H9 (cell line): ENCODE measurements at regions not wholly inside any gene's neighbourhood (a gene's known extent, or its start where the extent isn't known, plus 50 kb on each side); places are given as distances from the start of the nearest gene placed in this dataset.

ENCODE experiments used
- DNase-seq: peaks from one replicate; pipeline ENCODE4 v3.0.0-alpha.2; 2017
- H2AFZ ChIP-seq: one replicate; pipeline ENCODE4 v1.6.1; 2013; ENCODE audit warnings: mild to moderate bottlenecking, low read length, control low read depth, moderate library complexity
- H2AK5ac ChIP-seq: 2 replicates; pipeline ENCODE4 v1.6.1; 2013; ENCODE audit warnings: low read length, control low read depth, mixed read lengths; ENCODE audit not compliant: insufficient read length
- H2BK120ac ChIP-seq: one replicate; pipeline ENCODE4 v1.6.1; 2013; ENCODE audit warnings: low read depth, mild to moderate bottlenecking, low read length, control low read depth, inconsistent platforms; ENCODE audit not compliant: poor library complexity, severe bottlenecking
- H2BK12ac ChIP-seq: 2 replicates; pipeline ENCODE4 v1.6.1; 2013; ENCODE audit warnings: low read length, control low read depth, mixed read lengths, low read depth; ENCODE audit not compliant: insufficient read length
- H2BK15ac ChIP-seq: 2 replicates; pipeline ENCODE4 v1.6.1; 2013; ENCODE audit warnings: low read depth, low read length, control low read depth
- H2BK20ac ChIP-seq: one replicate; pipeline ENCODE4 v1.6.1; 2013; ENCODE audit warnings: low read depth, mild to moderate bottlenecking, low read length, control low read depth, inconsistent platforms; ENCODE audit not compliant: poor library complexity, severe bottlenecking
- H2BK5ac ChIP-seq: 2 replicates; pipeline ENCODE4 v1.6.1; 2013; ENCODE audit warnings: low read length, control low read depth, mixed read lengths; ENCODE audit not compliant: insufficient read length
- H3K14ac ChIP-seq: 2 replicates; pipeline ENCODE4 v1.6.1; 2013; ENCODE audit warnings: low read length, control low read depth; ENCODE audit not compliant: insufficient read depth
- H3K18ac ChIP-seq: 2 replicates; pipeline ENCODE4 v1.6.1; 2013; ENCODE audit warnings: low read depth, mild to moderate bottlenecking, mixed read lengths, low read length, control low read depth; ENCODE audit not compliant: insufficient read length
- H3K23ac ChIP-seq: 2 replicates; pipeline ENCODE4 v1.6.1; 2013; ENCODE audit warnings: low read length, control low read depth, mixed read lengths, low read depth; ENCODE audit not compliant: insufficient read length
- H3K23me2 ChIP-seq: 2 replicates; pipeline ENCODE4 v1.6.1; 2013; ENCODE audit warnings: low read depth, mild to moderate bottlenecking, mixed read lengths, low read length, control low read depth; ENCODE audit not compliant: insufficient read length, poor library complexity, severe bottlenecking
- H3K27ac ChIP-seq: 2 replicates; pipeline ENCODE4 v1.5.1; 2013; ENCODE audit warnings: low read length, control low read depth, mixed read lengths, low read depth; ENCODE audit not compliant: insufficient read length
- H3K27me3 ChIP-seq: 2 replicates; pipeline ENCODE4 v1.6.1; 2013; ENCODE audit warnings: low read length, control low read depth, inconsistent platforms; ENCODE audit not compliant: insufficient read depth
- H3K4ac ChIP-seq: 2 replicates; pipeline ENCODE4 v1.6.1; 2013; ENCODE audit warnings: low read depth, mild to moderate bottlenecking, control low read depth, inconsistent platforms, low read length, moderate library complexity
- H3K4me1 ChIP-seq: 2 replicates; pipeline ENCODE4 v1.6.1; 2013; ENCODE audit warnings: low read length, control low read depth, inconsistent platforms; ENCODE audit not compliant: insufficient read depth
- H3K4me2 ChIP-seq: 2 replicates; pipeline ENCODE4 v1.6.1; 2013; ENCODE audit warnings: low read length, control low read depth, mixed read lengths; ENCODE audit not compliant: insufficient read length, insufficient read depth
- H3K56ac ChIP-seq: 2 replicates; pipeline ENCODE4 v1.6.1; 2013; ENCODE audit warnings: low read depth, mild to moderate bottlenecking, mixed read lengths, low read length, control low read depth; ENCODE audit not compliant: insufficient read length
- H3K79me1 ChIP-seq: 2 replicates; pipeline ENCODE4 v1.6.1; 2013; ENCODE audit warnings: low read depth, mild to moderate bottlenecking, moderate library complexity, low read length, control low read depth, inconsistent platforms; ENCODE audit not compliant: insufficient read depth, poor library complexity, severe bottlenecking
- H3K79me2 ChIP-seq: 2 replicates; pipeline ENCODE4 v1.6.1; 2013; ENCODE audit warnings: low read length, control low read depth, inconsistent platforms; ENCODE audit not compliant: insufficient read depth
- H3K9ac ChIP-seq: 2 replicates; pipeline ENCODE4 v1.6.1; 2013; ENCODE audit warnings: low read length, control low read depth, mixed read lengths; ENCODE audit not compliant: insufficient read length; ENCODE audit errors: extremely low read depth
- H3K9me3 ChIP-seq: one replicate; pipeline ENCODE4 v1.6.1; 2013; ENCODE audit warnings: low read depth, low read length, inconsistent platforms; ENCODE audit not compliant: control insufficient read depth
- H3T11ph ChIP-seq: one replicate; pipeline ENCODE4 v1.6.1; 2013; ENCODE audit warnings: mild to moderate bottlenecking, low read length, control low read depth, inconsistent platforms
- H4K20me1 ChIP-seq: one replicate; pipeline ENCODE4 v1.6.1; 2013; ENCODE audit not compliant: control insufficient read depth, insufficient read length, insufficient read depth
- H4K5ac ChIP-seq: 2 replicates; pipeline ENCODE4 v1.6.1; 2013; ENCODE audit warnings: low read depth, mild to moderate bottlenecking, mixed read lengths, low read length, control low read depth; ENCODE audit not compliant: insufficient read length
- H4K8ac ChIP-seq: replicated peaks from 2 replicates; pipeline ENCODE4 v1.6.1; 2013; ENCODE audit warnings: low read length, control low read depth, mixed read lengths, low read depth; ENCODE audit not compliant: insufficient read length
- H4K91ac ChIP-seq: 2 replicates; pipeline ENCODE4 v1.6.1; 2013; ENCODE audit warnings: low read depth, mild to moderate bottlenecking, moderate library complexity, mixed read lengths, low read length, control low read depth; ENCODE audit not compliant: insufficient read length
- H3K27ac Mint-ChIP-seq, 3 experiments: 2 replicates in 2 of 3; 3 replicates in 1 of 3; pipeline ENCODE4 v1.8.0; 2020 to 2021; ENCODE audit warnings: mixed read lengths in 3 of 3, mild to moderate bottlenecking in 1 of 3, moderate library complexity in 1 of 3
- H3K27me3 Mint-ChIP-seq: 2 replicates; pipeline ENCODE4 v1.8.0; 2021; ENCODE audit warnings: low read depth, mild to moderate bottlenecking, moderate library complexity, mixed read lengths
- H3K36me3 Mint-ChIP-seq, 3 experiments: 2 replicates in 2 of 3; 3 replicates in 1 of 3; pipeline ENCODE4 v1.8.0; 2020 to 2021; ENCODE audit warnings: low read depth in 3 of 3, mixed read lengths in 3 of 3; ENCODE audit not compliant: insufficient read depth in 1 of 3
- H3K4me1 Mint-ChIP-seq, 2 experiments: 2 replicates each; pipeline ENCODE4 v1.8.0; 2020; ENCODE audit warnings: mixed read lengths in 2 of 2
- H3K4me3 Mint-ChIP-seq, 2 experiments: 2 replicates in 1 of 2; 3 replicates in 1 of 2; pipeline ENCODE4 v1.8.0; 2020 to 2021; ENCODE audit warnings: mild to moderate bottlenecking in 2 of 2, mixed read lengths in 2 of 2, moderate library complexity in 1 of 2
- H3K9me3 Mint-ChIP-seq, 2 experiments: 2 replicates in 1 of 2; 3 replicates in 1 of 2; pipeline ENCODE4 v1.8.0; 2020; ENCODE audit warnings: mild to moderate bottlenecking in 2 of 2, mixed read lengths in 2 of 2, moderate library complexity in 1 of 2
- CTCF ChIP-seq: fragments of 200-600 bp; sonication (generic); conservative IDR thresholded peaks from 3 replicates; pipeline ENCODE4 v1.8.0; 2021; ENCODE audit warnings: antibody characterized with exemption, mild to moderate bottlenecking
- WGBS: extraction: QIAGEN DNeasy Blood & Tissue Kit; methylation state at CpG from one replicate; pipeline ENCODE4 v1.1.7; 2013; ENCODE audit warnings: missing lambda C conversion rate, low lambda C conversion rate, mixed read lengths; ENCODE audit not compliant: insufficient read length; ENCODE audit errors: extremely low coverage; 5-methylcytosine and 5-hydroxymethylcytosine counted together

- H2BK120ac ChIP-seq: no peak overlapping the region
- Mint-ChIP-seq H3K9me3 (no peaks in the 10 kb centered on the region; a peak in 1 of 5 replicates), H3K4me3 (no peak overlapping the region), H3K4me1 (peaks cover 3 to 7% of the 10 kb centered on the region in 2 experiments; a peak in 3 of 4 replicates), H3K27ac (no peak overlapping the region), H3K27me3 (peaks cover 2% of the 10 kb centered on the region; the same call in 1 of the 2 replicates), H3K36me3 (no peaks in the 10 kb centered on the region)
- no peak overlapping the region for H2AK5ac ChIP-seq
- DNase-seq: no peak
- no peaks in the 10 kb centered on the region for H4K20me1 ChIP-seq
- no peak overlapping the region for H2BK15ac ChIP-seq
- H3K4me2 ChIP-seq: no peak overlapping the region
- no peak overlapping the region for H3K9ac ChIP-seq
- H3K27ac ChIP-seq: no peak overlapping the region
- H3K18ac ChIP-seq: no peak overlapping the region
- H3K27me3 ChIP-seq: no peaks in the 10 kb centered on the region
- H2BK5ac ChIP-seq: no peak overlapping the region
- no peak overlapping the region for H2BK20ac ChIP-seq
- H2AFZ ChIP-seq: no peak overlapping the region
- H3K23me2 ChIP-seq: no peaks in the 10 kb centered on the region
- no peak overlapping the region for H3K56ac ChIP-seq
- no peak overlapping the region for H3T11ph ChIP-seq
- no peaks in the 10 kb centered on the region for H3K9me3 ChIP-seq
- H3K23ac ChIP-seq: no peak overlapping the region
- H3K4me1 ChIP-seq: no peaks in the 10 kb centered on the region
- WGBS: no CpG with 5 or more reads among the region's 1 CpG
- TF ChIP-seq CTCF: no peak
- no peaks in the 10 kb centered on the region for H3K79me1 ChIP-seq
- H4K5ac ChIP-seq: no peak overlapping the region
- H3K79me2 ChIP-seq: no peaks in the 10 kb centered on the region
- H2BK12ac ChIP-seq: no peak overlapping the region
- no peak overlapping the region for H4K8ac ChIP-seq
- no peak overlapping the region for H4K91ac ChIP-seq
- H3K14ac ChIP-seq: no peak overlapping the region
- no peak overlapping the region for H3K4ac ChIP-seq
These were observed 340.2 kb upstream of the CHD6 start for GRCh38 chr20:41958391-41958790.
